Inflammatory macrophage treated with lipopolysaccharide for 1 hour (primary cell): ENCODE measurements at regions not wholly inside any gene's neighbourhood (a gene's known extent, or its start where the extent isn't known, plus 50 kb on each side); places are given as distances from the start of the nearest gene placed in this dataset.
A peak's percentile ranks its signal among the peaks of the same experiment; 100 is the strongest.
"Not testable (repeated sequence)": the region's sequence is repeated elsewhere in the genome, so short reads cannot be mapped to it uniquely, and the experiment has no call there.

ENCODE experiments used
- DNase-seq, 2 donors: peaks; one replicate each; pipeline ENCODE4 v3.0.0-alpha.2; 2020 to 2022

DNA sequence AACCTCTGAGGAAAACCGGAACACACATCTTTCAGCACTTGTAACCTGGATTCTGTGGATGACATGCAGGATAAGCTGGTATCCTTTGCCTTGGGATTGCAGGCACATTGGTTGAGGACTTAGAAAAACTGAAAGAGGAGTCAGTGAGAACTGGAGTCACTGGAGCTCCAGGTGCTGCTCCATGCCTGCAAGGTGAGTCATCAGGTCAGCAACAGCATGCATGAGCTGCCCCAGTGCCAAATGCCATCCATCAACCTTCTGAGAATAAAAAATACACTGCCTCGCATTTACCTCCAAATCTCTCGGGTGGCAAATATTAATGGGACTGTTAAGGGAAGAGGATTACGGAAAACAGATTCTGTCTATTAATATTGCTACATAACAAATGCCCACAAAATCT, 729.1 kb downstream of the NTRK3 start:
- no peak for DNase-seq

DNA sequence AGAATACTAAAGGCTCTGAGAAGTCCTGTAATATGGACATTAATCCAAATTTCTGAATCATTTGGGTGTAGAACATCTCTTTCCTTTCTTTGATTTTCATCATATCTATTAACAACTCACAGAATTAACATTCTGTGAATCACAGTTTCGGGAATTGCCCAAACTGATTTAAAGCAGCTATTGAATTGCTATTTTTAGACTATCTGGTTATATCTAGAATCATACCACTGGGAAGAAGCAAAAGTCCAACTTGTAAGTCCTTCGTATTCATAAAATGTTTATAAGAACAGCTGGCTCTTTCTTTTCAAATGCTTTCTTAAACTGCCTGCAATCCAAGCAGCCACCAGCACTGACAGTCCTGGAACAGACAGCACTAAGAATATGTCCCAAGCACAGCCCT, 733.0 kb downstream of the NTRK3 start:
- DNase-seq, result no peak

DNA sequence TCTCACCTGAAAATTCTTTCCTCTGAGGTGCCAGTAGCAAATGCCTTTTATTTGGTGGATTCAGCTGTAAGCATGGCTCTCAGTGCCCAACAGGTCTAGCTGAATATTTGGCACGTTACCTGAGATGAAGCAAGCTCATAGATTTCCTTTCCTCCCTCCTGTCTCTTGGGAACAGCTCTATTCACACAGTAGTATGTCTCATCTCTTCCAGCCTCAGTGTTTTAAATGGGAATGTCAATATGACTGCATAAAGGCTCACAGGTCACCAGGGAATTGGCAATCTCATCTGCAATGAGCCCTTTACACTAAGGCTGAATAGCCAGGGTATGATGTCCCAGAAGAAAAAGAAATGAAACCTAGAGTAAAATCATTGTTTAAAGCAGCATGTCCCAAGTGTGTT, 733.5 kb downstream of the NTRK3 start:
- no peak for DNase-seq

DNA sequence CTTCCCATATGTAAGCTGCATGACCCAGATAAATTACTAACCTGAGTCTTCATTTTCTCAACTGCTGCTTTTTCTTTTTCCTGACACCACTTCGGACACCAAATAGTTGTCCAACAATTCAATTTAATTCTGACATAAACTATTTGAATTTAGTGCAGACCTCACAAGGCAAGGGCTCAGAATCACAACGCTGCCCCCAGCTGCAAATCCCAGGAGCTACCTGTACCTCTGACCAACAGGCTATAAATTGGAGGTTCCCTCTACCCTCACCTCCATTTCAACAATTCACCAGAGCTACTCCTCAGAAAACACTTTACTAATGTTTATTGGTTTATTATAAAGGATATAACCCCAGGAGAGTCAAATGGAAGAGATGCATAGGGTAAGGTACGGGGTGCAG, 737.6 kb downstream of the NTRK3 start:
- no peak for DNase-seq

GRCh38 chr15:87508086-87508485, 748.5 kb downstream of the NTRK3 start:
- no peak for DNase-seq

- DNase-seq, result no peak
These were observed 754.4 kb downstream of the NTRK3 start for GRCh38 chr15:87502173-87502572.

DNA sequence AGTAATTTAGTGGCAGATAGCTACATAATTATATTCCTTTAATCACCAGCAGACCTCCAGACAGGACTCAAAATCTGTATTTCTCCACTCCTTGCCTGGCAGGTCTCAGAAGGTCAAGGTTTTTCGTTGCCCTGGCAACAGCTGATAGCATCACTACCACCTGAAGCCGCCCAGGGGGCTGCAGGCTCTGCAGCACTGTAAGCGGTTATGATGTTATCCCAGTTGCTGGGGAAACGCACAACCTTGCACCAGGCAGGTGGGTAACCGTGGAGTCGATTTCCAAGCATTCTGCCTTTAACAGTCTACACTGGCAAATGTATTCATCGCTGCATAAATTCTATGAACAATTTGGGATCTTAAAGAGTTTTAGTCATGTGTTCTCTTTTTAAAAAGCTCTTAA, 756.3 kb downstream of the NTRK3 start:
- DNase-seq, result no peak

DNA sequence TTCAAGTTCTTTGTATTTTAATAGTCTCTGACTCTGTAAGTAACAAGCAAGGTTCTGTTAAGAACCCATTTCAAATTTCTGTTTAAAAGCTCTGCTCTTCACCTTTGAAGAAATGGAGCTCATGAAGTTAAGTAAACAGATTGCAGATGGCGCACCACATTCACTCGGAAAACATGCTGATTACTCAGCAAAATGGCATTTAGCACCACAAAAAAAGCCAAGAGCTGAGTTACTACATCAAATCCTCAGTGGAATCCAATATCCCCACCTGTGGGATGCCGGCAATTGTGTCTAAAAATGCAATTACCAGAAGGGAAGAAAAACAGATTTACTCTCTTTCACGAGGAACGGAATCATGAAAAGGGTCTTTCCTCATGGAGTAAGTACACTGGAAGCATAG, 758.0 kb downstream of the NTRK3 start:
- DNase-seq, result no peak

DNA sequence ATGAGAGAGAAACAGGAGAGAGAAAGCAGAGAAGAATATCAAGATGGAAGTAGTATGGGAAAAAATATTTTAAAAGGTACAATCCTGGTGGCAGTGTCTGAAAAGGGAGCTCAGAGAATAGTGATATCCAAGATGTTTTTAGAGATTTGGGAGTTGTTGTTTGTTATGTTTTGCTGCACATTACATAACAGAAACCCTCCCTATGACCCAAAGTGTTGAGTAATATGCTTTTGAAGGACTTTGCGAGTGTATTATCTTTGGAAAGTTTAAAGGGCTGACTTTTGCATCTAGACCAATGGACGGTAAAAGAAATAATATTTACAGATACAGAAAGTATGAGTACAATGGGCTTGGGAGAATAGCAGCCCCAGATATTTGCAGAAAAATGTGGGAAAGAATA, 759.7 kb downstream of the NTRK3 start:
- no peak for DNase-seq

DNA sequence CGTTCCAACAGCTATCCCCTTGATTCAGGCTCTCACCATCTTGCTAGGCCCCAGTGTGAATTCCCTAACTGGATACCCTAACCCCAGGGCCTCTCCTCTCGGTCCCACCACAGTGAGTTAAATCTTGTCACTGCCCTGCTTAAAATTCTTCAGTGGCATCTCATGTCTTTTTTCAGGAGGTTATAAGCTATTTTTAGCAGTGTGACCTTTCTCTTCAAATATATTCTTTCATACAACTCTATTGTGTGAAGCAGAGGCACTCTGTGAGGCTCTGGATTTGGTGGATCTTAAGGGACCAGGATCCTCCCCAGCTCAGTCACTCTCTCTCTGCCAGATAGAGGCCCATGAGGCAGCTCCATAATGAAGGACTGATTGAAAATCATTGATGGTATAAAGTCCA, 760.4 kb downstream of the NTRK3 start:
- no peak for DNase-seq

DNA sequence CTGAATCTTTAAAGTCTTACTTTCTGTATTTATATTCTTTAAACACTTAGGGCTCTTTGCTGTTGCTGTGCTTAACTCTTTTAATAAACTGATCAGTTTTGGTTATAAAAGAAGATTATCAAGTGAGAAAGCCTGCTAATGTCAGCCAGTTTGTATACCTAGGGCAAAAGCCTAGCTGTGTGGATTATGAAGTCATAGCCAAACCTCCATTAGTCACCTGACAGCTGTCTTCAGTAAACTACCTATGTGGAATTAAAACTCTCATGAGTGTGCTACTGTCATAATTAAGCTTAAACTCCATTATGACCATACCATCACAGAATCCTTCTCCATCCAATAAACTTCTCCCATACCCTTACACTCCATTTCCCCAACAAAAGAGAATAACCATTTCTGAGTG, 762.7 kb downstream of the NTRK3 start:
- no peak for DNase-seq

- no peak for DNase-seq
These were observed 764.2 kb downstream of the NTRK3 start for GRCh38 chr15:87492321-87492720.

DNA sequence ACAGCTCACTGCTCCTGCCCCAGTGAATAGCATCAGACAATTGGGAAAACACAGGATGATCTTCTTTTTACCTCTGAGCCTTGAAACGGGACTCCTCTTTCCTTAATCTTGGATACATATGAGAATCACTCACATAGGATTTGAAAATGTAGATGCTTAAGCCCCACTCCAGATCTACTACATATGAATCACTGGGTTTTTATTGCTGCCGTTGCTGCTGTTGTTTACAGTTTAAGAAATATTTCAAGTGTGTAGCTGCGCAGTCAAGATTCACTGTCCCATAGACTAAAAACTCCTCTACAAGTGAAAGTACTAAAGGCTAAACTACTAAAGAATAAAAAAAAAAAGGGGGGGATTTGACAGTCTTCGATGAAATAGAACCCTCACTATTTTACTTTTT, 765.9 kb downstream of the NTRK3 start:
- DNase-seq, result no peak

DNA sequence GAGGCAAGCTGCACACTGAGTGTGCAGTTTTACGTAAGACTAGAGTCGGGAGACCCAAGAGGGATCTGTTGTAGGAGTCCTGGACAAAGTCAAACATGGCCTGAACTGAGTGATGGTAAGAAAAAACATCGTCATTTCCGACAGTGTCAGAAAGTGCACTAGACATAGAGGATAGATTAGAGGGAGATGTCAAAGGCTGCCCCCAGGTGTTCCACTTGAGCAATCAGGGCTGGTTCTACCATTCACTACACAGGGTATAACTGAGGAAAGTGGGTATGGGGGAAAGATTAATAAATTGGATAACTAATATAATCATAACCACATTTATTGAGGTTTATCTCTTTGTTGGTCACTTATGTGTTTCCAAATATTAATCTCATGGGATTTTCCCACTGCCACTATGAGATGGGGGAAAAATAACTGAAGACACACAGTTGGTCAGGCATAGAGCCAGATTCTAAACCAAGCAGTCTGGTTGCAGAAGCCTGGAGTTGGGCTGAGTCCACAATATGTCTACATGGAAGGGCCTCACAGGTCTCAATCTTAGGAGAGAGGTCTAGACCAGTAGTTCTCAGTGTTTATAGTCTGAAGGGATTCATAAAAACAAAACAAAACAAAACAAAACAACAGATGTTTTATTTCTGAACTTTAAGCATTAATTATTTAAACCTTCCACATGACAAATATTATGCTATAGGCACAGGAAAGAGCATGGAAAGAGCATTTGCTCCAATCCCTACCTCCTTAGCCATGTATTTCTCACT, 766.5 kb downstream of the NTRK3 start:
- no peak for DNase-seq

DNA sequence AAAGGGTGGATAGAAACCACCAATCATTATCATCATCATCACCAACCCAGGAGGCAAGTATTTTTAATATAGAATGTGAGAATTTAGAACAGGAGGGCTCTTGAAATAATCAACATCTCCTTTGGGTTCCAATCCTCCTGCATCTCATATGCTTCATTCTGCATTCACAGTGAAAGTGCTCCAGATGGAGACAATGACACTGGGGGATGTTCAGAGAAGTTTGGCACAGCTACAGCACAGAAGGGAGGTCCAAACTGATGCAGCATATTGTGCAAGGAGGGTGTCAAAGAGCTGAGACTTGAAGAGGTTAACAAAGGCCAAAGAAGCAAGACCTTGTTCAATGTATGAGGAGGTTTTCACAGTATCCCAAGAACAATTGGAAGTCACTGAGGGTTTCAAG, 767.1 kb downstream of the NTRK3 start:
- DNase-seq, result no peak

DNA sequence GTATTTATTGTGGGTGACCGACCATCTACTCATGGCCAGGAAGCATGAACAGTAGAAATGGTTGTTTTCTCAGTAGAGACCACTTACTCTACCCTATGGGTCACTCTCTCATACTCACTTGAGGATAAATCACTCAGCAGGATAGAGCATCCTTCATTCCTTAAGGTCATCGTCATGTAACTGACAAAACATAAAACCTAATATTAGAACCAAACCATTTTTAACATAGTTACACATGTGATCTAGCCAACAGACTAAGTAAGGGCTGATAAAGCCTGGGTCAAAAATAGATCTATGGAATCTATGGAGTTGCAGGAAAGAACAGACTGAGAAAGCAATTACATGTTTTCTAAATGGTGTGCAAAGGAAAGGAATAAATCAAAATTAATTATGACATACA, 769.1 kb downstream of the NTRK3 start:
- no peak for DNase-seq

- no peak for DNase-seq
These were observed 773.1 kb downstream of the NTRK3 start for GRCh38 chr15:87483468-87483867.

- DNase-seq, result no peak
These were observed 775.4 kb downstream of the NTRK3 start for GRCh38 chr15:87481126-87481525.

DNA sequence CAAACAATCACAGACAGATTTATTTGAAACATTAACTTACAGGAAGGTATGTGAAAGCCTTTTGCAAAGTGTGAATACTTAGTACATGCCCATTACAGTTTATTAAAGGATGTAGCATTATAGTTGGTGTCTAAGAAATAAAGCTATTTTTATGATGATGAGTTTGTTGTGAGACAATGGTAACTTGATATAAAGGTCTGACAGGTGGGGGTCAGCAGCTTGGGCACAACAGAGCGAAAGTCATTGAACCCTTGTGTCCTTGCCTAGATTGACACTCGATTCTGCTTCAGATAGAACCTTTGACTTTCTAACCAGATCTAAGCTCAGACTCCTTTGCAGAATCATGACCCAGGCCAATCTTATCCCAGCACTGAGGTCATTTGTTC, 777.9 kb downstream of the NTRK3 start:
- no peak for DNase-seq

DNA sequence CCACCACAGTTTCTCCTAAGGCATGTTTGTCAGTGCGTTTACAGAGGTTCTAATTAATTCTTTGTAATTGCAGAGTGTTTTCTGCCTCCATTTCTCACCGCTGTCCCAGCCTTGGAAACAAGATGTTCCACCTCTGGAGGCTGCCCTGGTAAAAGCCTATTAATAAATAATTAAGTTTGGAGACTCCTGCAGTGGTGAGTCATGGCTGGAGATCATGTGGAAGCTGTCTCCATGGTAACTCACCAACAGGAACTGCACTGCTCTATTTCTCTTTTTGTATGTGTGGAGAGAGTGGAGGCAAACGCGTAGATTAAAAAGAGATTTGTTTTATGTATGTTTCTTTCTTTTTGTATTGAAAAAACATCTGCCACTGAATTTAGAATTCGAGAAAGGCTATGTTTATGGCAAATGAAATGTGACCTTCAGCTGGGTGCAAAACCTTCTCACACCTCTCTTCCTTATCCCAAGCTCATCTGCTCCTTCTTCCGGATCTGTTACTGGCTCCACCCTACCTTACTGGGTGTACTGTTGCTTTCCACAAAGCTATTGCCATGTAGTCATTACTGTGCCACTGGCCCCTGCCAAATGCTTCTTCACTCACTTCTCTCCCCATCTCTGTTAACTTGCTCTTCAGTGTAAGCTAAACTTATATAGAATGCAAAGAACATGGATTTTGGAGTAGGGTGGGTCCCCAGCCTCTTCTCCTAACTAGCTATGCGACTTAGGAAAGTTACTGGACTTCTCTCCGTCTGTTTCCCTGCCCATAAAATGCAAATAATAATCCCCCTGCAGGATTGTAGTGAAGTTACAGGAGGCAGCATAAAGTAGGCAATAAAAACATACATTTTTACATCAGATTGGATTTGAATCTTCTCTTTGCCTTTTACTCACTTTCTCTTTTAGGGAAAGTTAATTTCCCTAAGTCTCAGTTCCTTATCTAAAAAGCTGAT, 778.5 kb downstream of the NTRK3 start:
- peak in 1 of 2 donors; percentile 3 for DNase-seq

DNA sequence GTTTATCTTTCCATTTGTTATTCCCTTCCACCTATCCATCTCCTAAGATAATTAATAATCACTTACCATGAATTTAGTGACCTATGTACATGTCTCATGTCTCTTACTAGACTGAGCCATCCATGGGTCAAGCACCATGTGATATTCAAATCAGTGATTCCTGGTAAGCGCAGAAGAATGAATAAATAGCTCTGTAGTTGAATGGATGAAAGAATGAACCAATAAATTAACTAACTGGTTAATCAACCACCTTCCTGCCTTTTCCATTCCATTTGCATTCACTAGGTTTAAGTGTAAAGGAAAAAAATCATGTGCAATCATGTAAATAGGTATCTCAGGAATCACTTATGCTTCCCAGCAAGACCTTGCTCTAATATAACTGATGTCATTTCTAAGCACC, 779.5 kb downstream of the NTRK3 start:
- no peak for DNase-seq

- DNase-seq, result no peak
These were observed 785.6 kb downstream of the NTRK3 start for GRCh38 chr15:87470923-87471322.

- not testable (repeated sequence) for DNase-seq
These were observed 792.6 kb downstream of the NTRK3 start for GRCh38 chr15:87463956-87464355.

DNA sequence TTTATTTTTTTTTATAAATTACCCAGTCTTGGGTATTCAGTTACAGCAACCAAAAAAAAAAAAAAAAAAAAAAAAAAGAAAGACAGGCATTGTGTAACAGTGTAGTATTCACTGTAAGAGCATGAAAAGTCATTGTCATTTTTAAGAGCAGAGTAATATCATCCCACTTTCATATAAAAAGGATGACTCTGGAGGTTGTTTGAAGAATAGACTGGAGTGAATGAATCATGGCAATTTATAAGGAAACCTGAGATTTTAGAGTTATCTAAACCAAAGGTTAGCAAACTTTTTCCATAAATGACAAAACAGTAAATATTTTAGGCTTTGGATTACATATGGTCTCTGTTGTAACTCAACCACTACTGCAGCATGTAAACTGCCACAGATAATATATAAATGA, 794.9 kb downstream of the NTRK3 start:
- no peak for DNase-seq
